ENCODE measurements at regions not wholly inside any gene's neighbourhood (a gene's known extent, or its start where the extent isn't known, plus 50 kb on each side); places are given as distances from the start of the nearest gene placed in this dataset.
"Not testable (repeated sequence)": the region's sequence is repeated elsewhere in the genome, so short reads cannot be mapped to it uniquely, and the experiment has no call there.

DNA sequence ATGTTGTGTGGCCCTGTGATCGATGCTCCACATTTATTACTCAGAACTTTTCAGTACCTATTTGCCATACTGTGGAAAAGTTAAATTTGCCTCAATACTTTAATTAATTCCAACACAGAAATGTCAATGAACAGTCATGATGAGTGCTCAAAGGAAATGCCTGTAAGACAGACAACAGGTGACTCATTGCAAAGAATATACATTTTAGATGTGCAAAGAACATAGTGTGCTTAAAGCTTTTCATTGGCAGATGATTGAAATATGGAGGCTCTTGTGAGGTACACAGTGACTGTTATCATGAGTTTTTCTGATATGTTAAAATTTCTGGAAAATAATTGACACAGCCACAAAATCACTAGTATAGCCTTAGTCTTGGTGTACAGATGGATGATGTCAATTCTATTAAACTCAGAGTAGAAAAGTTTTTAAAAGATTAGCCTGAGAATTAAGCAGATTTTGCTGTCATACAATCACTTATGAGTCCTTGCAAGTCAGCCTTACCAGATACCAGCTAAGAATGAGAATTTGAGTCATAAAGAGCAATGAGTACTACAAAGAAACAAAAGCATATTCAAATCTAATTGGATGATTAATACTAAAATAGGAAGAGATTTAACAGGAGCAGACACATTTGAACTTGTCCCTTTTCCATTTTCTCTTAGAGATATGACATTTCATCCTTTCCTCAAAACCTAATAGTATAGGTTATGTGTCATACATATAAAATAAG lies 544.1 kb downstream of the KCNH5 start:
- Histone ChIP-seq H3K4me3 (no peak overlapping the region), H3K9me3 (peaks cover 0 to 26% (median 7%) of the 10 kb centered on the region in 12 donors), H3K27me3 (no peaks in the 10 kb centered on the region), H3K4me1 (no peaks in the 10 kb centered on the region), H3K36me3 (no peaks in the 10 kb centered on the region), H3K27ac (no peak overlapping the region)
- WGBS, 4 donors: 87 to 100% (median 92%) methylated on average over 1 of the region's 1 CpG
- DNase-seq (no peak), ATAC-seq (no peak)
- TF ChIP-seq POLR2A (IDR thresholded peaks at IDR 0.05): no peak
- TF ChIP-seq, protein P1, sequence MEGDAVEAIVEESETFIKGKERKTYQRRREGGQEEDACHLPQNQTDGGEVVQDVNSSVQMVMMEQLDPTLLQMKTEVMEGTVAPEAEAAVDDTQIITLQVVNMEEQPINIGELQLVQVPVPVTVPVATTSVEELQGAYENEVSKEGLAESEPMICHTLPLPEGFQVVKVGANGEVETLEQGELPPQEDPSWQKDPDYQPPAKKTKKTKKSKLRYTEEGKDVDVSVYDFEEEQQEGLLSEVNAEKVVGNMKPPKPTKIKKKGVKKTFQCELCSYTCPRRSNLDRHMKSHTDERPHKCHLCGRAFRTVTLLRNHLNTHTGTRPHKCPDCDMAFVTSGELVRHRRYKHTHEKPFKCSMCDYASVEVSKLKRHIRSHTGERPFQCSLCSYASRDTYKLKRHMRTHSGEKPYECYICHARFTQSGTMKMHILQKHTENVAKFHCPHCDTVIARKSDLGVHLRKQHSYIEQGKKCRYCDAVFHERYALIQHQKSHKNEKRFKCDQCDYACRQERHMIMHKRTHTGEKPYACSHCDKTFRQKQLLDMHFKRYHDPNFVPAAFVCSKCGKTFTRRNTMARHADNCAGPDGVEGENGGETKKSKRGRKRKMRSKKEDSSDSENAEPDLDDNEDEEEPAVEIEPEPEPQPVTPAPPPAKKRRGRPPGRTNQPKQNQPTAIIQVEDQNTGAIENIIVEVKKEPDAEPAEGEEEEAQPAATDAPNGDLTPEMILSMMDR (IDR thresholded peaks at IDR 0.05): no peak
- intact Hi-C loops (cut with DNase I): no loop called here

- ATAC-seq (no peak), DNase-seq (no peak)
- Histone ChIP-seq H3K36me3 (no peaks in the 10 kb centered on the region), H3K27ac (no peak overlapping the region), H3K4me3 (no peak overlapping the region), H3K9me3 (peaks cover 0 to 20% (median 0%) of the 10 kb centered on the region in 12 donors), H3K4me1 (no peaks in the 10 kb centered on the region), H3K27me3 (no peaks in the 10 kb centered on the region)
- 75 to 84% (median 80%) methylated on average over 4 of the region's 4 CpGs for WGBS, 4 donors
- TF ChIP-seq, protein P1 (IDR thresholded peaks at IDR 0.05): no peak
- TF ChIP-seq POLR2A (IDR thresholded peaks at IDR 0.05): no peak
- intact Hi-C loops (cut with DNase I): no loop called here
Observed at GRCh38 chr14:62505045-62505444, 540.2 kb downstream of the KCNH5 start.

DNA sequence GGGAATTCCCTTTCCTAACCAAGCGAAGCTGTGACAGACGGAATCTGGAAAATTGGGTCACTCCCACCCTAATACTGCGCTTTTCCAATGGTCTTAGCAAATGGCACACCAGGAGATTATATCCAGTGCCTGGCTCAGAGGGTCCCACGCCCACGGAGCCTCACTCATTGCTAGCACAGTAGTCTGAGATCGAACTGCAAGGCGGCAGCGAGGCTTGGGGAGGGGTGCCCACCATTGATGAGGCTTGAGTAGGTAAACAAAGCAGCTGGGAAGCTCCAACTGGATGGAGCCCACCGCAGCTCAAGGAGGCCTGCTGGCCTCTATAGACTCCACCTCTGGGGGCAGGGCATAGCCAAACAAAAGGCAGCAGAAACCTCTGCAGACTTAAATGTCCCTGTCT lies 523.9 kb downstream of the KCNH5 start:
- H3K36me3 ChIP-seq; ATAC-seq; H3K4me1 ChIP-seq; H3K27me3 ChIP-seq; H3K4me3 ChIP-seq; intact Hi-C loops (cut with DNase I); H3K27ac ChIP-seq: not testable (repeated sequence)
- peak in 1 of 5 donors; percentile 26 for DNase-seq
- H3K9me3 ChIP-seq: peaks cover 0 to 34% (median 13%) of the 10 kb centered on the region in 12 donors
- 83 to 91% (median 86%) methylated on average over 7 to 9 of the region's 9 CpGs for WGBS, 4 donors

DNA sequence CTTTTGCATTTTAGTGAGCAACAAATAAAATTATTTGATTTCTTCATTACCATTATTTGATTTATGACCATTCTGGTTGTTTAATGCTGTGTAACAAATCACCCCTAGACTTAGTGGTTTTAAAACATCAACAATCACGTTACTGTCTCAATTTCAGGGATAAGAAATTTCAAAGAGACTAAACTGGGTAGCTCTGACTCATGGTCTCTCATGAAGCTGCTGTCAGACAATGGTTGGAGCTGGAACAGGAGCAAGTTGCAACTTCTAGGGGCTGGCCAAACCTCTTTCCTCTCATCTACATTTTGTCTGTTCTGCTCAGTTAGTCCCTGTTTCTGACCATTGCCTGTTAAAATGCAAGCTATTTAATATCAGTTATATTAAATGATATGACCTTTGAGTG lies 517.0 kb downstream of the KCNH5 start:
- Histone ChIP-seq H3K9me3 (peaks cover 0 to 8% (median 0%) of the 10 kb centered on the region in 12 donors), H3K27ac (no peak overlapping the region), H3K36me3 (no peaks in the 10 kb centered on the region), H3K4me3 (no peak overlapping the region), H3K27me3 (no peaks in the 10 kb centered on the region), H3K4me1 (no peaks in the 10 kb centered on the region)
- TF ChIP-seq, protein P1 (IDR thresholded peaks at IDR 0.05): no peak
- TF ChIP-seq POLR2A (IDR thresholded peaks at IDR 0.05): no peak
- intact Hi-C loops (cut with DNase I): no loop called here
- 52 to 63% (median 61%) methylated on average over 1 of the region's 1 CpG for WGBS, 4 donors
- ATAC-seq: no peak
- no peak for DNase-seq

- Histone ChIP-seq H3K4me3 (no peak overlapping the region), H3K27ac (no peak overlapping the region), H3K36me3 (no peaks in the 10 kb centered on the region), H3K27me3 (no peaks in the 10 kb centered on the region), H3K4me1 (no peaks in the 10 kb centered on the region), H3K9me3 (peaks cover 0 to 4% (median 0%) of the 10 kb centered on the region in 12 donors)
- TF ChIP-seq, protein P1 (IDR thresholded peaks at IDR 0.05): no peak
- 76 to 83% (median 81%) methylated on average over 2 of the region's 2 CpGs for WGBS, 4 donors
- DNase-seq: no peak
- no peak for ATAC-seq
- intact Hi-C loops (cut with DNase I): loop anchor here in 1 of 10 donors (2.0 kb wide), 1 partner anchor 33 kb away; no protein-coding TSS in a partner anchor
Observed at GRCh38 chr14:62532181-62532580, 513.1 kb downstream of the KCNH5 start.

All from heart left ventricle (tissue), 16 donors.